ENCODE measurements at regions not wholly inside any gene's neighbourhood (a gene's known extent, or its start where the extent isn't known, plus 50 kb on each side); places are given as distances from the start of the nearest gene placed in this dataset.

GRCh38 chr22:19629720-19630419 is 84.4 kb upstream of the SEPTIN5 start:
- Histone ChIP-seq H3K4me1 (ENCODE audit: control insufficient read depth, insufficient read depth, low read length) (no peaks in the 10 kb centered on the region), H3K4me3 (ENCODE audit: low read length) (no peak overlapping the region), H3K27me3 (ENCODE audit: control insufficient read depth, insufficient read depth, low read length) (no peaks in the 10 kb centered on the region), H3K36me3 (ENCODE audit: control insufficient read depth, insufficient read depth, low read length) (no peaks in the 10 kb centered on the region), H3K27ac (ENCODE audit: low read length) (no peak overlapping the region), H3K9me3 (ENCODE audit: control insufficient read depth, insufficient read depth, low read length) (no peaks in the 10 kb centered on the region)
- intact Hi-C loops (cut with micrococcal nuclease) = loop anchor here (1.0 to 5.0 kb wide), 4 partner anchors 134 to 676 kb away; partner anchors contain the start of genes CDC45, ESS2 and UFD1
- no peaks in the 10 kb centered on the region for H3K36me3 Mint-ChIP-seq
- H3K4me1 Mint-ChIP-seq = peaks cover 0 to 5% of the 10 kb centered on the region in 2 donors
- no peak overlapping the region for H3K27ac Mint-ChIP-seq
- H3K9me3 Mint-ChIP-seq = no peaks in the 10 kb centered on the region
- DNase-seq (peak; percentile 74 to 91), ATAC-seq (peak; percentile 83 to 96 (median 95))
- no peak overlapping the region for H3K4me3 Mint-ChIP-seq
- no peaks in the 10 kb centered on the region for H3K27me3 Mint-ChIP-seq (ENCODE audit: low read depth in 2 of 2)
- peak; percentile 94 for TF ChIP-seq CTCF (IDR thresholded peaks at IDR 0.05)
- 21% methylated on average over 11 of the region's 13 CpGs for WGBS (ENCODE audit: insufficient coverage)

- Histone ChIP-seq H3K27me3 (ENCODE audit: control insufficient read depth, insufficient read depth, low read length) (no peaks in the 10 kb centered on the region), H3K27ac (ENCODE audit: low read length) (no peak overlapping the region), H3K4me1 (ENCODE audit: control insufficient read depth, insufficient read depth, low read length) (no peaks in the 10 kb centered on the region), H3K4me3 (ENCODE audit: low read length) (no peak overlapping the region), H3K36me3 (ENCODE audit: control insufficient read depth, insufficient read depth, low read length) (no peaks in the 10 kb centered on the region), H3K9me3 (ENCODE audit: control insufficient read depth, insufficient read depth, low read length) (no peaks in the 10 kb centered on the region)
- no peaks in the 10 kb centered on the region for H3K36me3 Mint-ChIP-seq
- peaks cover 0 to 5% of the 10 kb centered on the region in 2 donors for H3K4me1 Mint-ChIP-seq
- intact Hi-C loops (cut with micrococcal nuclease) = loop anchor here (1.0 to 5.0 kb wide), 4 partner anchors 134 to 676 kb away; partner anchors contain the start of genes CDC45, ESS2 and UFD1
- no peak for DNase-seq
- 62% methylated on average over 2 of the region's 5 CpGs for WGBS (ENCODE audit: insufficient coverage)
- TF ChIP-seq CTCF (IDR thresholded peaks at IDR 0.05) = no peak
- H3K27me3 Mint-ChIP-seq (ENCODE audit: low read depth in 2 of 2) = no peaks in the 10 kb centered on the region
- ATAC-seq = no peak
- H3K9me3 Mint-ChIP-seq = no peaks in the 10 kb centered on the region
- no peak overlapping the region for H3K4me3 Mint-ChIP-seq
- H3K27ac Mint-ChIP-seq = no peak overlapping the region
These were observed 83.7 kb upstream of the SEPTIN5 start for GRCh38 chr22:19630614-19631013.

- no peak overlapping the region for H3K27ac Mint-ChIP-seq
- no peak overlapping the region for H3K4me3 ChIP-seq (ENCODE audit: low read length)
- no peak overlapping the region for H3K4me3 Mint-ChIP-seq
- no peaks in the 10 kb centered on the region for H3K27me3 Mint-ChIP-seq (ENCODE audit: low read depth in 2 of 2)
- DNase-seq (peak in 1 of 2 donors; percentile 39), ATAC-seq (no peak)
- intact Hi-C loops (cut with micrococcal nuclease) = loop anchor here (5.0 kb wide), 1 partner anchor 155 kb away; the partner anchor contains the start of genes CDC45 and UFD1
- no peaks in the 10 kb centered on the region for H3K27me3 ChIP-seq (ENCODE audit: control insufficient read depth, insufficient read depth, low read length)
- H3K4me1 ChIP-seq (ENCODE audit: control insufficient read depth, insufficient read depth, low read length) = no peaks in the 10 kb centered on the region
- H3K9me3 Mint-ChIP-seq = no peaks in the 10 kb centered on the region
- H3K36me3 Mint-ChIP-seq = no peaks in the 10 kb centered on the region
- no peaks in the 10 kb centered on the region for H3K9me3 ChIP-seq (ENCODE audit: control insufficient read depth, insufficient read depth, low read length)
- no peak overlapping the region for H3K27ac ChIP-seq (ENCODE audit: low read length)
- no peak for TF ChIP-seq CTCF (IDR thresholded peaks at IDR 0.05)
- WGBS (ENCODE audit: insufficient coverage) = 59% methylated on average over 19 of the region's 19 CpGs
- H3K36me3 ChIP-seq (ENCODE audit: control insufficient read depth, insufficient read depth, low read length) = no peaks in the 10 kb centered on the region
- peaks cover 0 to 5% of the 10 kb centered on the region in 2 donors for H3K4me1 Mint-ChIP-seq
These were observed 82.2 kb upstream of the SEPTIN5 start for GRCh38 chr22:19631899-19632667.

Measured in natural killer cell (primary cell).